Activated T-cell treated with anti-CD3 and anti-CD28 coated beads for 24 hours (primary cell): ENCODE measurements at regions not wholly inside any gene's neighbourhood (a gene's known extent, or its start where the extent isn't known, plus 50 kb on each side); places are given as distances from the start of the nearest gene placed in this dataset.

Experiments used
- DNase-seq: peaks from one replicate; pipeline ENCODE4 v3.0.0-alpha.2; 2020; ENCODE audit warnings: low read depth

- no peak for DNase-seq
These were observed 534.2 kb downstream of the LTN1 start for GRCh38 chr21:28458446-28458845.

- no peak for DNase-seq
These were observed 537.5 kb downstream of the LTN1 start for GRCh38 chr21:28455253-28455600.

GRCh38 chr21:28454564-28455252, 538.0 kb downstream of the LTN1 start:
- DNase-seq, result no peak

- no peak for DNase-seq
These were observed 545.2 kb downstream of the LTN1 start for GRCh38 chr21:28447462-28447861.

- no peak for DNase-seq
These were observed 547.4 kb downstream of the LTN1 start for GRCh38 chr21:28445141-28445830.

- DNase-seq, result no peak
These were observed 548.1 kb downstream of the LTN1 start for GRCh38 chr21:28444557-28444956.

DNA sequence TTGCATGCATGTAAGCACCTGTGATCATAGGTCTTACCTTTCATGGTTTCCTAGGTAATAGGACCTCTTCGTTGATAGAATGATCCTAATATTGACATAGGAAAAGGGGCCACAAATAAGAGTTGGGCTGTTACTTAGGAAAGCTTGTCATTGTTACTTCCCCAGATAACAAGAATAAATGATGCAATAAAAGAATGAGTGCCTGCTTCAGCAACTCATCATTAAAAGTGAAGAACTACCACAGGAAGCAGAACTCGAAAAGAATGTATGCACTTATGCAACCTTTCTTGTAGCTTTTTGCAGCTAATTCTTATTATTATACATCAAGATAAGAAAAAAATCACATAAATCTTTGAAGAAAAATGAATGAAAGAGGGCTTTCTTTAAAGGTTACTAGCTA, 548.6 kb downstream of the LTN1 start:
- no peak for DNase-seq

DNA sequence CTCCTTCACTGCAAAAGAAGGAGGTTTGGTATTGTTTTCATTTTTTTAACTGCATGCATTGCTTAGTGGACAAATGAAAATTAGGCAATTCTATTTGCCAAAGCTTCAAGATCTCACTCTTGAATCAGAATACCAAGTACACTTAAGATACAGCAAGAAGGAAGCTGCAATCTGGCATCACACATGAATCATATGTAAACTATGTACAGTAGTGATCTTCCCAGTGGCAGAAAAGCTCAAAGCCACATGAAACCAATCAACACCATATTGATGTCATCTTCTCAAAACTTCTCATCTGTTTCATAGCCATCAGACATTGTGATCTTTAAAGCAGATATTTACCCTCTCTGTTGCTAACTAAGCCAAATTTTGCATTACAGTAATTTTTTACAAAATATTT, 550.1 kb downstream of the LTN1 start:
- no peak for DNase-seq

DNA sequence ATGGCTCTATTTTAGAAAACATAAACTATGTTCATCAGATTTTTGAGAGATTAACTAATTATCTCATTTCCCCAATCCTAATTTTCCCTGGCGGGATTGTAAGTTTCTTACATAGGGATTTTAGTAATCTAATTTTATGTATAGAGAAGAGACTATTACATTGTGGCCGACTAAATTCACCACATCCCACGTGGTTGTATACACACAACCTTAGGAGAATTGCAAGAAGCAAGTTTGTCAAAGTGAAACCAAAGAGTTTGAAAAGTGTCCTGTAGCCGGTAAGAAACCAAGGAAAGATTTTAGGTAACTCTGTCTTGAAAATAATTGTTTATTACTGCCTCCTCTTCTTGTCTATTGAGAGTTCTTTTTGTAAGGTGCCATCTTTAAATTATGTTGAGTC, 550.6 kb downstream of the LTN1 start:
- DNase-seq, result no peak

DNA sequence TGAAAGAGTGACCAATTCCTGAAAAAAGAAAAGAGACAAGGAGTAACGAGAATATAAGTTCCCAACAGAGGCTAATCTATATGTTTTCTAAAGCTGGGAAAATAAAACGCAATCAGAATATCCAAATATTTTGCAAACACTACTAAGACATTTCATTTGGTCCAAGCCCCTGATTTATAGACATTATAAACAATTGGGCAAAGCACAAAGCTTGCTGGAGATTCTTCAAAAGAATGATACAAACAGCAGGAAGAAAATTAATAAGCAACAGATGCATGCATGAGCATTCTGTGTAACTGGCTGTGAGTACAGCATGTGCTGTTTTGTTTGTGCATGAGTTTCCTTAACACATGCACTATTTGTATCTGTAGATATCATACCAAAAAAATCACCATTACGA, 552.9 kb downstream of the LTN1 start:
- DNase-seq, result no peak

DNA sequence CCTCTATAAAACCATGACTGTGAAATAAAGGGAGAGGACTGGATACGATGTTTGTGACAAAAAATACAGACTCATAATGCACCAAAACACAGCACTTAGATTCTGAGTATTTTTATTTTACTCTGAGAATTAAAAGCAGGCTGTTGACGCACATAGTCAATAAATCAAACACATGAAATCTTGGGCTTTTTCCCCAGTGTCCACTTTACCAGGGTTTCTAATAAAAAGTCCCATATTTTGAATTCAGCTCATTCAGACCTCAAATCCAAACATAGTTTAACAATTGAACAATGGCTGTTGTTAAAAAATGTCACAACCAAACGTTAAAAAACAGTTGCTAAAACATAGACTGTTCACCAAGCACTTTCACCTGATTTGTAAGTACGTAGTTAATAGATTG, 553.4 kb downstream of the LTN1 start:
- DNase-seq, result no peak

GRCh38 chr21:28437061-28437460, 555.6 kb downstream of the LTN1 start:
- DNase-seq, result no peak

DNA sequence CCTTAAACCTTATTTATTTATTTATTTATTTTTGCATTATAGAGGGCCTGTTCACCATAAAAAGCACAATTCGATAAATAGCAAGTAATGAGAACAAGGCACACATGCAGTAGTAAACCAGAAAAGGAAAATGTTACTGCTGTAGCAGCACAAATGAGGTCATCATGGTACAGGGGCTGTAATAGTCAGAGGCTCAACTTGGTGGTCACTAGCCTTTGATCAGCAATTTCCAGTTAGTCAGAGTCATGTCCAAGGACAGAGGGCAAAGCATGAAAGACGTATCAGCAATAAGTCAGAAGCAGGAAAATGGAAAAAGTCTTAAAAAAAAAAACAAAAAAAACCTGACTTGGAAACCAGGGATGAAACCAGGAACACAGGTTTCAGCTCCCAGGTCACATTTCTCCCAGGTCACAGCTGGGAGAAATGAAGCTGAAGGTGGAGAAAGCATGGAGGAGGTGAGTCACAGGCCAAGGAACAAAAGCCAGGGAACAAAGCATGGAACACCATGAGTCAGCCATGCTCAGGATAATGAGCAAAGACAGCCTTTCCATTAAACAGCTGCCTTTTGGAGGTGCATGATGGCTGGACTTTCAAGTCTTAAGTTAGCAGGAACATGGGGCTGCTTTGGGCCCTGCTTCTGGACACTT, 556.3 kb downstream of the LTN1 start:
- DNase-seq, result no peak

DNA sequence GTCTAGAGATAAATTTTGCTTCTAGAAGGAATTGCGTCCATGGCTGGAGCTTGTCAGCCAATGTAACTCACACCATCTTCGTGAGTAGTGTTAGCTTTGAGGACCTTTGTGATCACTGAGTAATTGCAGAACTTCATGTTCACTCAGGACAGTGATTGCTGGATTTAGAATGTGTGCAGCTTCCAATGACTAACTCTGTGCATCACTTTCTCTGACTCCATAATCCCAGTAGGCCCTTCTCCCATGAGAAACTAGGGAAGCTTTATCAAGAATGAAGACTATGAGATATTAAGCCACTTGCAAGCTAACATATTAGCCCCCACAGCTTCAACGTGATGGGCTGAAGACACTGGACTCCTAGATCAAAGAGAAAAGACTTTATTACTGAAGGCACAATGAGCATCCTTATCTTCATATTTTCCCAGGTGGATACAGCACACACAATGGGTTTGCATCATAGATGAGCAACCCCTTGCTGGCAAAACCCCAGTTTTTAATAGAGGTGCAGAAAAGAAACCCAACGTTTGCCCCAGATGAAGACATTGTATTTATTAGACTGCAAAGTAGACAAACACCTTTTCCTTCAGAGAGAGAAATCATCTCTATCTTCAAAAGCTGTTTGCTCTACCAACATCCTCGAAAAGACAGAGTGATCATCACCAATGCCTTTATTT, 561.0 kb downstream of the LTN1 start:
- no peak for DNase-seq

- DNase-seq, result no peak
These were observed 561.7 kb downstream of the LTN1 start for GRCh38 chr21:28431022-28431421.

DNA sequence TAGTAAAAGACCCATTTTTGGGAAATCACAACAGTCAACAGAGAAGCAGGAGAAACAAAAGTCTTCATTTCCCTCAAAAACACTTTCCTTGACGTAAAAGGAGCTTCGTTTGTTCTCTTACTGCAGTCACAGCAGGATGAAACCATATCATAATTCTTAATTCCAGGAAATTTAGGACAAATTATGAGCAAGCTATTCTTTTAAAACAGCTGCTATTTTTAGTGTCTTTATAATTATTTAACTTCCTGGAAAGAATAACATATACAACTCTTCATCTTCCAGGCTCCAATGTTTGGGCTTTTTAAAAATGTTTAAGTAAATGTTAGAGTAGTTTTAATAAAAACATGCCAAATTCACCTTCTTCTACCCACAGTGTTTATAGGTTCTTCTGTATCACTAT, 563.5 kb downstream of the LTN1 start:
- DNase-seq, result no peak

GRCh38 chr21:28427394-28428022, 565.2 kb downstream of the LTN1 start:
- no peak for DNase-seq

DNA sequence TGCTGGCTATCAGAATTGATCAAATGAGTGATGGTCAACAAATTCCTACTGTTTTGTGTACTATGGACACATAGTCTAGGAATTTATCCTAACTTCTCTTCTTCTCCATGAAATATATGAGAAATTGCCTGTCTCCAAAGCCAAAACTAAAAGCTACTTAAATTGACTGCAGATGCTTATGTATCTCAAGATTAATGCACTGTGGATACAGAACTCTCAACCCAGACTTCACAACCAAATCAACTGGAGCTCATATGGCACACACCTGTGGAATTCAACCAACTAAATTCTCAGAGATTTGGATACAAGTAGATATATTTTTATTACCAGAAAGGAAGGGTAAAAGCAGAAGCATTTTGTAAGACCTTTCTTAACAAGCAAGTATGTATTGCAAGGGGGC, 566.1 kb downstream of the LTN1 start:
- DNase-seq, result no peak

- no peak for DNase-seq
These were observed 569.0 kb downstream of the LTN1 start for GRCh38 chr21:28423521-28424190.

DNA sequence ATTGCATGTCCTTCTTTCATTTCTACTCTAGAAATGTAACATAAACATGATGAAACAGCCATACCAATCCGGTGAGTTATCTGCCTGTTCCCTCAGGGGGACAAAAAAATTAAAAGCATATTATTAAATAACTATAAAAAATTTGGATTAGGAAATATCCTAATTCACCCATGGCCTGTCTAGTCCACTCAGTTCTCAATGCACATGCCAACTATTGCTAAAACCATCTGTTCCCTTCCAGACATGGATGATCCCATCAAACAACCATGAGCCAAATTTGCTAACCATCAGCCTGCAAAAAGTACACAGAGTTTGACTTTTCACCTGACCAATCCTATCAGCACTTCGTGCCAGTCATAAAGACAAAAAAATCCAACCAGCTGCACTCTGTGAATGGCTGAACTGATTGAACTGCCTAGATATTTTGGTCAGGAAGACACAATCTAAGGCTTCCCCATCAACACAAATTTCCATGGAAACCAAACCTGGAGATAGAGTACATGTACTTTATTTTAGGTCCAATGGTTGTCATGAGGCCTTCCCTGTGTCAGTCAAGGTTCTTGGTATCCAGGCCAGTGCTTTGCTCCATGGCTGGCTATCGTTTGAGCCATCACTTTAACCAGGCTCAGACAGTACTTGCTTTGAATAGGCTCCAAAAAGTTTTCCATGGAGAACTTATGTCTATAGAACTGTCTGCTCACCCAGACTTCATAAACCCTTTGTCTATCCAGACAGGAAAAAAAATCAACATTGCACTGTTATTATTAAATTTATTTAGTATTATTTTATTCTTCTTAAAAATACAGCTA, 570.8 kb downstream of the LTN1 start:
- DNase-seq, result no peak

- DNase-seq, result no peak
These were observed 572.9 kb downstream of the LTN1 start for GRCh38 chr21:28419811-28420210.
